GM12865 (cell line): ENCODE measurements at regions not wholly inside any gene's neighbourhood (a gene's known extent, or its start where the extent isn't known, plus 50 kb on each side); places are given as distances from the start of the nearest gene placed in this dataset.

Experiments
- DNase-seq: peaks from one replicate; pipeline ENCODE4 v3.0.0; 2010; ENCODE audit warnings: low read depth
- H3K4me3 ChIP-seq: 2 replicates; pipeline ENCODE4 v1.5.1; 2011; ENCODE audit warnings: mild to moderate bottlenecking, low read depth, low read length, control low read depth
- CTCF ChIP-seq: IDR thresholded peaks from 2 replicates; pipeline ENCODE4 v1.5.1; 2011; ENCODE audit warnings: low read length, control low read depth, low read depth, inconsistent platforms; ENCODE audit not compliant: insufficient read depth; ENCODE audit errors: missing control alignments

- H3K4me3 ChIP-seq = no peak overlapping the region
- TF ChIP-seq CTCF = no peak
- DNase-seq = no peak
Observed at GRCh38 chr1:30331415-30332065, 391.8 kb downstream of the MATN1 start.

GRCh38 chr1:30330644-30331043 lies 392.7 kb downstream of the MATN1 start:
- H3K4me3 ChIP-seq = no peak overlapping the region
- DNase-seq = no peak
- no peak for TF ChIP-seq CTCF

GRCh38 chr1:30329802-30330557 lies 393.4 kb downstream of the MATN1 start:
- TF ChIP-seq CTCF = no peak
- no peak for DNase-seq
- no peak overlapping the region for H3K4me3 ChIP-seq

GRCh38 chr1:30329263-30329753 lies 394.1 kb downstream of the MATN1 start:
- DNase-seq = no peak
- no peak overlapping the region for H3K4me3 ChIP-seq
- no peak for TF ChIP-seq CTCF

- TF ChIP-seq CTCF = no peak
- no peak for DNase-seq
- H3K4me3 ChIP-seq = no peak overlapping the region
Observed at GRCh38 chr1:30328401-30329262, 394.8 kb downstream of the MATN1 start.

- no peak for DNase-seq
- no peak for TF ChIP-seq CTCF
- no peak overlapping the region for H3K4me3 ChIP-seq
Observed at GRCh38 chr1:30328100-30328370, 395.4 kb downstream of the MATN1 start.
